ENCODE measurements at regions not wholly inside any gene's neighbourhood (a gene's known extent, or its start where the extent isn't known, plus 50 kb on each side); places are given as distances from the start of the nearest gene placed in this dataset.

DNA sequence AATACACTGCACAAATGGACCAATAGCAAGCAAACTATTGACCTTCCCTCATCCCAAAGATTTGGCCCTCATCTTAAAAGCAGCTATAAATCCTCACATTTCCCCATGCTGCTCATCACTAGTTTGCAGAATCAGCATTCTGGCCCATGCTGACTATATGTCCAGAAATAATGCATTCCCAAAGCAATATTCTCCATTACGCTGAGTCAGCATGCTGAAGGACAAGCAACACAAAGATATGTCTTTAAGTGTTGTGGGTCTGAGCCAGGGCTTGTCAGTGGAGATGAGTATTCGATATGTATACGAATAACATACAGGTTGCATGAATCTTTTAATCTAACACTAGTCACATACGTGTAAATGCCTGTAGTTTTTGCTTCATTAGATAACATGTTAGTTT lies 1045.0 kb upstream of the DDX18 start:
- TF ChIP-seq, protein P1, sequence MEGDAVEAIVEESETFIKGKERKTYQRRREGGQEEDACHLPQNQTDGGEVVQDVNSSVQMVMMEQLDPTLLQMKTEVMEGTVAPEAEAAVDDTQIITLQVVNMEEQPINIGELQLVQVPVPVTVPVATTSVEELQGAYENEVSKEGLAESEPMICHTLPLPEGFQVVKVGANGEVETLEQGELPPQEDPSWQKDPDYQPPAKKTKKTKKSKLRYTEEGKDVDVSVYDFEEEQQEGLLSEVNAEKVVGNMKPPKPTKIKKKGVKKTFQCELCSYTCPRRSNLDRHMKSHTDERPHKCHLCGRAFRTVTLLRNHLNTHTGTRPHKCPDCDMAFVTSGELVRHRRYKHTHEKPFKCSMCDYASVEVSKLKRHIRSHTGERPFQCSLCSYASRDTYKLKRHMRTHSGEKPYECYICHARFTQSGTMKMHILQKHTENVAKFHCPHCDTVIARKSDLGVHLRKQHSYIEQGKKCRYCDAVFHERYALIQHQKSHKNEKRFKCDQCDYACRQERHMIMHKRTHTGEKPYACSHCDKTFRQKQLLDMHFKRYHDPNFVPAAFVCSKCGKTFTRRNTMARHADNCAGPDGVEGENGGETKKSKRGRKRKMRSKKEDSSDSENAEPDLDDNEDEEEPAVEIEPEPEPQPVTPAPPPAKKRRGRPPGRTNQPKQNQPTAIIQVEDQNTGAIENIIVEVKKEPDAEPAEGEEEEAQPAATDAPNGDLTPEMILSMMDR (IDR thresholded peaks at IDR 0.05; ENCODE audit: extremely low read depth, low read depth, low read length): no peak
- H4K20me1 ChIP-seq (ENCODE audit: insufficient read depth, low read length): no peaks in the 10 kb centered on the region
- no peaks in the 10 kb centered on the region for H3K36me3 ChIP-seq (ENCODE audit: insufficient read depth, low read length)
- no peaks in the 10 kb centered on the region for H3K4me1 ChIP-seq (ENCODE audit: insufficient read depth, low read length)
- DNase-seq (ENCODE audit: insufficient read length, low spot score, missing footprints): no peak
- no peak overlapping the region for H3K27ac ChIP-seq (ENCODE audit: low read depth, low read length)
- H3K27me3 ChIP-seq (ENCODE audit: insufficient read depth, low read length): no peaks in the 10 kb centered on the region
- H3K4me3 ChIP-seq (ENCODE audit: insufficient read depth, low read length): no peak overlapping the region
- H3K4me2 ChIP-seq (ENCODE audit: insufficient read depth, low read length): no peak overlapping the region
- no peaks in the 10 kb centered on the region for H3K79me2 ChIP-seq (ENCODE audit: insufficient read depth, low read length)
- no peaks in the 10 kb centered on the region for H3K9me3 ChIP-seq (ENCODE audit: low read depth, low read length)
- H2AFZ ChIP-seq (ENCODE audit: low read length): no peak overlapping the region

- Histone ChIP-seq H2AFZ (ENCODE audit: low read length) (no peak overlapping the region), H3K79me2 (ENCODE audit: insufficient read depth, low read length) (no peaks in the 10 kb centered on the region), H3K4me1 (ENCODE audit: insufficient read depth, low read length) (no peaks in the 10 kb centered on the region), H3K27ac (ENCODE audit: low read depth, low read length) (no peak overlapping the region), H3K4me2 (ENCODE audit: insufficient read depth, low read length) (no peak overlapping the region), H3K9me3 (ENCODE audit: low read depth, low read length) (no peaks in the 10 kb centered on the region), H4K20me1 (ENCODE audit: insufficient read depth, low read length) (no peaks in the 10 kb centered on the region), H3K4me3 (ENCODE audit: insufficient read depth, low read length) (no peak overlapping the region), H3K27me3 (ENCODE audit: insufficient read depth, low read length) (no peaks in the 10 kb centered on the region), H3K36me3 (ENCODE audit: insufficient read depth, low read length) (no peaks in the 10 kb centered on the region)
- TF ChIP-seq, protein P1 (IDR thresholded peaks at IDR 0.05; ENCODE audit: extremely low read depth, low read depth, low read length): no peak
- no peak for DNase-seq (ENCODE audit: insufficient read length, low spot score, missing footprints)
These were observed 1037.9 kb upstream of the DDX18 start for GRCh38 chr2:116776556-116776955.

DNA sequence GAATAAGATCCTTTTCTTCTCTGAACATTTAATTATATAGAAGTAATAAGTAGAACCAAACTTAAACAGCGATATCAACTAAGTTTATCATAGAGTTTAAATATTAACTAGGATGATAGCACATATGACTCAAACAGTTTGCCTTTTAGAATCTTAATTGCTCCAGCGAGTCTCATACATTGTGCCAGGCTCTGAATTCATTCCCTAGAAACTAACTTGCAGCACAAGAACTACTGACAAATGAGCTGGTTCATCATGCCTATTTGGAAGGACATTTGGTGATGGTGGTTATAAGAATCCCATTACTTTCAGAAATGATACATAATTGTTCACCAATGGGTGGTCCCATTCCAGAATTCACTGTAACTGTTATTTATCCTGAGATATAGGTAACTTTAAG lies 1026.6 kb upstream of the DDX18 start:
- Histone ChIP-seq H3K79me2 (ENCODE audit: insufficient read depth, low read length) (no peaks in the 10 kb centered on the region), H3K36me3 (ENCODE audit: insufficient read depth, low read length) (no peaks in the 10 kb centered on the region), H3K27me3 (ENCODE audit: insufficient read depth, low read length) (no peaks in the 10 kb centered on the region), H3K4me2 (ENCODE audit: insufficient read depth, low read length) (no peak overlapping the region), H3K4me1 (ENCODE audit: insufficient read depth, low read length) (no peaks in the 10 kb centered on the region), H3K27ac (ENCODE audit: low read depth, low read length) (no peak overlapping the region), H2AFZ (ENCODE audit: low read length) (no peak overlapping the region), H3K4me3 (ENCODE audit: insufficient read depth, low read length) (no peak overlapping the region), H4K20me1 (ENCODE audit: insufficient read depth, low read length) (no peaks in the 10 kb centered on the region), H3K9me3 (ENCODE audit: low read depth, low read length) (peaks cover under 1% of the 10 kb centered on the region)
- TF ChIP-seq, protein P1 (IDR thresholded peaks at IDR 0.05; ENCODE audit: extremely low read depth, low read depth, low read length): no peak
- DNase-seq (ENCODE audit: insufficient read length, low spot score, missing footprints): no peak

DNA sequence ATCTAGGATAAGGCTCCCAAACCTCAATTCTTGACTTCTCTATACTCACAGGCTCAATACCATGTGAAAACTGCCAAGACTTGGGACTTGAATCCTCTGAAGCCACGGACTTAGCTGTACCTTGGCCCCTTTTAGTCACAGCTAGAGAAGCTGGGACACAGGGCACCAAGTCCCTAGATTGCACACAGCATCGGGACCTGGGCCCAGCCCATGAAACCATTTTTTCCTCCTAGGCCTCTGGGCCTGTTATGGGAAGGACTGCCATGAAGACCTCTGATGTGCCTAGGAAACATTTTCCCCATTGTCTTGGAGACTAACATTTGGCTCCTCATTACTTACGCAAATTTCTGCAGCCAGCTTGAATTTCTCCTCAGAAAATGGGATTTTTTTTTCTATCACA lies 1011.8 kb upstream of the DDX18 start:
- Histone ChIP-seq H2AFZ (ENCODE audit: low read length) (no peak overlapping the region), H3K36me3 (ENCODE audit: insufficient read depth, low read length) (no peaks in the 10 kb centered on the region), H3K27ac (ENCODE audit: low read depth, low read length) (no peak overlapping the region), H3K9me3 (ENCODE audit: low read depth, low read length) (no peaks in the 10 kb centered on the region), H3K79me2 (ENCODE audit: insufficient read depth, low read length) (no peaks in the 10 kb centered on the region), H3K4me3 (ENCODE audit: insufficient read depth, low read length) (no peak overlapping the region), H3K4me2 (ENCODE audit: insufficient read depth, low read length) (no peak overlapping the region), H3K4me1 (ENCODE audit: insufficient read depth, low read length) (no peaks in the 10 kb centered on the region), H3K27me3 (ENCODE audit: insufficient read depth, low read length) (no peaks in the 10 kb centered on the region), H4K20me1 (ENCODE audit: insufficient read depth, low read length) (no peaks in the 10 kb centered on the region)
- TF ChIP-seq, protein P1 (IDR thresholded peaks at IDR 0.05; ENCODE audit: extremely low read depth, low read depth, low read length): no peak
- no peak for DNase-seq (ENCODE audit: insufficient read length, low spot score, missing footprints)

All from osteoblast (primary cell).